Stomach (tissue), 8 donors: ENCODE measurements at regions not wholly inside any gene's neighbourhood (a gene's known extent, or its start where the extent isn't known, plus 50 kb on each side); places are given as distances from the start of the nearest gene placed in this dataset.

Experiments used
- DNase-seq, 2 donors: peaks; one replicate each; pipeline versions ENCODE4 v3.0.0 to v3.0.0-alpha.2; 2013 to 2019
- H3K27ac ChIP-seq, 5 donors: fragments of 200-600 bp in 4 of 5; sonication (generic) in 4 of 5; one replicate each; pipeline ENCODE4 v1.5.1; 2013 to 2019; ENCODE audit warnings: mild to moderate bottlenecking in 1 of 5, moderate library complexity in 1 of 5
- H3K27me3 ChIP-seq, 3 donors: fragments of 200-600 bp; sonication (generic); one replicate each; pipeline ENCODE4 v1.5.1; 2017 to 2019; ENCODE audit warnings: mixed run types in 1 of 3
- H3K36me3 ChIP-seq, 4 donors: fragments of 200-600 bp; sonication (generic); 1 replicate in 3 of 4; 2 replicates in 1 of 4; pipeline ENCODE4 v1.5.1; 2016 to 2019
- H3K4me1 ChIP-seq, 4 donors: fragments of 200-600 bp; sonication (generic); one replicate each; pipeline ENCODE4 v1.5.1; 2016 to 2019
- H3K4me3 ChIP-seq, 4 donors: fragments of 200-600 bp; sonication (generic) in 3 of 4; one replicate each; pipeline ENCODE4 v1.5.1; 2016 to 2019; ENCODE audit warnings: mild to moderate bottlenecking in 1 of 4
- H3K9me3 ChIP-seq, 4 donors: fragments of 200-600 bp; sonication (generic); one replicate each; pipeline ENCODE4 v1.5.1; 2016 to 2019
- EP300 ChIP-seq: sonication (generic); formaldehyde crosslinking; IDR thresholded peaks from one replicate; pipeline ENCODE4 v1.6.1; 2017; ENCODE audit warnings: antibody characterized with exemption
- POLR2A ChIP-seq, 4 donors: fragments of 450-650 bp; IDR thresholded peaks; one replicate each; pipeline ENCODE4 v1.6.1; 2016; ENCODE audit warnings: antibody characterized with exemption in 4 of 4, control low read depth in 2 of 4, mild to moderate bottlenecking in 1 of 4, moderate library complexity in 1 of 4
- POLR2AphosphoS5 ChIP-seq, 3 donors: sonication (generic); formaldehyde crosslinking; IDR thresholded peaks; one replicate each; pipeline ENCODE4 v1.6.1; 2016; ENCODE audit warnings: antibody characterized with exemption in 3 of 3
- WGBS, 5 donors: extraction: QIAGEN DNeasy Blood & Tissue Kit in 3 of 5; methylation state at CpG; one replicate each; pipeline versions ENCODE4 v1.1.5 to v1.1.7; 2013 to 2018; 5-methylcytosine and 5-hydroxymethylcytosine counted together
- intact Hi-C: fragments of 100-400 bp; cut with DNase I; formaldehyde crosslinking; loops from one replicate; pipeline ENCODE4 v1.15.1; 2023; ENCODE audit warnings: low total_unique reads
- TF ChIP-seq, protein P1 (sequence below), 7 experiments: fragments of 450-650 bp in 4 of 7; fragments of 200-600 bp in 3 of 7; sonication (generic) in 3 of 7; IDR thresholded peaks; one replicate each; pipeline ENCODE4 v1.5.1; 2016 to 2019; ENCODE audit warnings: antibody characterized with exemption in 7 of 7, control low read depth in 2 of 7, mild to moderate bottlenecking in 1 of 7
- donor health status: healthy with polysubstance abuse.
- donor health status: Bipolar disorder and iron deficiency.
- donor health status: healthy.

DNA sequence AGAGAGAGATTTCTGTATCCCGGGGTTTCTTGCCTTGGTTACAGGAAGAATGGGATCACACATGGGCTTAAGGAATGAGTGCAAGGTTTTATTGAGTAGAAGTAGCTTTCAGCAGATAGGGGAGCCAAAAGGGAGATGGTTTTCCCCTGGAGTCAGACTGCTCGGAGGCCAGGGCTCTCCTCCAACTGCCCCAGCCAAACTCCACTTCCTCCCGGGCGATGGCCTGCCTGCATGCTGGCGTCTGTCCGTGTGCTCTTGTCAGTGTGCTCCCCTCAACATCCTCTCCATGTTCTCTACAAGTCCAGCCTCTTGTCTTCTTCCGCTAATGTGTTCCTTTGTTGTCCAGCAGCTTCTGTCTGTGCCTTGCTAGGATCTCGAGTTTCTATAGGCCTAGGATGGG is 421.3 kb upstream of the ADGRL2 start:
- Histone ChIP-seq H3K9me3 (no peaks in the 10 kb centered on the region), H3K27ac (no peak overlapping the region), H3K27me3 (no peaks in the 10 kb centered on the region), H3K4me1 (no peaks in the 10 kb centered on the region), H3K4me3 (no peak overlapping the region), H3K36me3 (no peaks in the 10 kb centered on the region)
- DNase-seq = no peak
- TF ChIP-seq, protein P1, sequence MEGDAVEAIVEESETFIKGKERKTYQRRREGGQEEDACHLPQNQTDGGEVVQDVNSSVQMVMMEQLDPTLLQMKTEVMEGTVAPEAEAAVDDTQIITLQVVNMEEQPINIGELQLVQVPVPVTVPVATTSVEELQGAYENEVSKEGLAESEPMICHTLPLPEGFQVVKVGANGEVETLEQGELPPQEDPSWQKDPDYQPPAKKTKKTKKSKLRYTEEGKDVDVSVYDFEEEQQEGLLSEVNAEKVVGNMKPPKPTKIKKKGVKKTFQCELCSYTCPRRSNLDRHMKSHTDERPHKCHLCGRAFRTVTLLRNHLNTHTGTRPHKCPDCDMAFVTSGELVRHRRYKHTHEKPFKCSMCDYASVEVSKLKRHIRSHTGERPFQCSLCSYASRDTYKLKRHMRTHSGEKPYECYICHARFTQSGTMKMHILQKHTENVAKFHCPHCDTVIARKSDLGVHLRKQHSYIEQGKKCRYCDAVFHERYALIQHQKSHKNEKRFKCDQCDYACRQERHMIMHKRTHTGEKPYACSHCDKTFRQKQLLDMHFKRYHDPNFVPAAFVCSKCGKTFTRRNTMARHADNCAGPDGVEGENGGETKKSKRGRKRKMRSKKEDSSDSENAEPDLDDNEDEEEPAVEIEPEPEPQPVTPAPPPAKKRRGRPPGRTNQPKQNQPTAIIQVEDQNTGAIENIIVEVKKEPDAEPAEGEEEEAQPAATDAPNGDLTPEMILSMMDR (IDR thresholded peaks at IDR 0.05) = no peak
- TF ChIP-seq POLR2AphosphoS5 (IDR thresholded peaks at IDR 0.05) (no peak), EP300 (no peak), POLR2A (IDR thresholded peaks at IDR 0.05) (no peak)
- 73 to 90% (median 88%) methylated on average over 8 of the region's 8 CpGs for WGBS, 5 donors
- intact Hi-C loops = no loop called here

DNA sequence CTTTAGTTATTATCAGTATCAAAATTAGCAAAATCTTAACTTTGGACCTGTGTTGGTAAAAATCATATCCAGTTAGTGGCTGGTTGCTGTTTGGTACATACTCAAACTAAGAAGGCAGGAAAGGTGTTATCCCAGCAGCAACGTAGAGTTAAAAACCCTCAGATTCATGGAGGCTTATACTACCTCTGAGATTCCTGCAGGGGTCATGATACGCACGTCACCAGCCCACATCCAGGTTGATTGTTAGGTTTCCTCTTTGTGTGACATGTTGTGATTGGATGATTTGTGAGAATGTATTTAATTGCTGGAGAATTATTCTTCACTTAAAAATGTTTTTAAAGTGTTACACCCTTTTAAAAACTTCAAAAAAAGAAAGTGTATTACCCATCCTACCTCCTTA is 423.3 kb upstream of the ADGRL2 start:
- intact Hi-C loops = no loop called here
- no peaks in the 10 kb centered on the region for H3K36me3 ChIP-seq
- H3K27me3 ChIP-seq = no peaks in the 10 kb centered on the region
- DNase-seq = peak in 1 of 2 donors; percentile 26
- H3K9me3 ChIP-seq = no peaks in the 10 kb centered on the region
- H3K27ac ChIP-seq = no peak overlapping the region
- TF ChIP-seq, protein P1 (IDR thresholded peaks at IDR 0.05) = peak in 1 of 7 experiments; percentile 13
- TF ChIP-seq POLR2A (IDR thresholded peaks at IDR 0.05) (no peak), POLR2AphosphoS5 (IDR thresholded peaks at IDR 0.05) (no peak), EP300 (no peak)
- H3K4me1 ChIP-seq = no peaks in the 10 kb centered on the region
- WGBS, 5 donors = 22 to 57% (median 39%) methylated on average over 3 of the region's 3 CpGs
- H3K4me3 ChIP-seq = no peak overlapping the region

DNA sequence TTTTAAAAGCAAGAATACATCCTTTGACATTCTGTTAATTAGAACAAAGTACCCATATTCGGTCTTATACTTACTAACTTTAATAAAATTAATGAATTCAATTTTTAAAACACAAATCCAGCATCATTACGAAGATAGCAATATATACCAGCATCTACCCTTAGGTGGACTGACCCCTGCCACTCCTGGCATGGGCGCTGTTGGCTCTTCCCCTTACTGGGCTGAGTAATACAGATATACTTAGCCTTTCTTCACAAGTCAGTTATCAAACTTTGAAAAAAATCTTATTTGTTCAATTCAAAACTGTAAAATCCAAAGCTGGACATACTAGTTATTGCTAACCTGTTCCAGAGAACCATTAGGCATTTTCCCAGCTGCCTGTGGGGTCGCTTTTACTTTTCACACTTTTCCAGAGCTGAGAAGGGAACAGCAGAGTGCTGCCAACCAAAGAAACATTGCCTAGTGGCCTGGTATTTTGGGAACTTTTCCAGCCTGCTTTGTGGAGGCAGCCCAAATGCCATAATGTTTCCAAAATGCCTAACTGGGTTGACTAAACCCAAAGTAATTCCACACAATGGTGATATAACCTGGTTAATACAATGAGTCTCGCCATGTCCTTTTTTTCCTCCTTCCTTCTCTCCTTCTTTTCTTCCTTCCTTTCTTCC is 424.7 kb upstream of the ADGRL2 start:
- Histone ChIP-seq H3K27me3 (no peaks in the 10 kb centered on the region), H3K27ac (no peak overlapping the region), H3K36me3 (no peaks in the 10 kb centered on the region), H3K9me3 (no peaks in the 10 kb centered on the region), H3K4me3 (no peak overlapping the region), H3K4me1 (no peaks in the 10 kb centered on the region)
- intact Hi-C loops = no loop called here
- no peak for DNase-seq
- TF ChIP-seq EP300 = no peak
- TF ChIP-seq, protein P1 (IDR thresholded peaks at IDR 0.05) = no peak
- TF ChIP-seq POLR2A (IDR thresholded peaks at IDR 0.05) = no peak
- WGBS, 5 donors = 80 to 87% (median 81%) methylated on average over 5 of the region's 5 CpGs

DNA sequence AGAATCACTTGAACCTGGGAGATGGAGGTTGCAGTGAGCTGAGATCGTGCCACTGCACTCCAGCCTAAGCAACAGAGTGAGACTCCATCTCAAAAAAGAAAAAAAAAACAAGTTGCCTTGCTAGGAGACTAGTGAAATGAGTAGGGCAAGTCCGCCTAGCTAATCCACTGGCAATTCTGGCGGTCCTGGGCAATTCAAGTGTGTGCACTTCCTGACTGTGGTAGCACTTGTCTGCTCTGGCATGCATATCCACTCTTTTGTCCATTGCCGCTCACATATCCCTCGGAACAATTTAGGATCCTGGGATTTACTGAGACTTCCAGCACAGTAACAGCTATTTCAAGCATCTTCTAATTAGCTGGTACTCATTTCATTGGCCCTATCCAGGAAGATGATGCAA is 426.3 kb upstream of the ADGRL2 start:
- Histone ChIP-seq H3K27me3 (no peaks in the 10 kb centered on the region), H3K9me3 (no peaks in the 10 kb centered on the region), H3K36me3 (no peaks in the 10 kb centered on the region), H3K27ac (no peak overlapping the region), H3K4me3 (no peak overlapping the region), H3K4me1 (no peaks in the 10 kb centered on the region)
- TF ChIP-seq, protein P1 (IDR thresholded peaks at IDR 0.05) = no peak
- TF ChIP-seq POLR2A (IDR thresholded peaks at IDR 0.05) = no peak
- no peak for TF ChIP-seq EP300
- TF ChIP-seq POLR2AphosphoS5 (IDR thresholded peaks at IDR 0.05) = no peak
- no peak for DNase-seq
- intact Hi-C loops = no loop called here
- 93 to 99% (median 96%) methylated on average over 5 of the region's 5 CpGs for WGBS, 5 donors
